Activated CD4-positive, alpha-beta T cell treated with anti-CD3 and anti-CD28 coated beads for 36 hours (primary cell): ENCODE measurements at regions not wholly inside any gene's neighbourhood (a gene's known extent, or its start where the extent isn't known, plus 50 kb on each side); places are given as distances from the start of the nearest gene placed in this dataset.

Source experiments
- ATAC-seq: fragments of 200-7000 bp; cut with Tn5 transposase; one replicate; pipeline ENCODE4 v1.10.0; 2021; ENCODE audit warnings: mild to moderate bottlenecking, moderate library complexity
- CTCF ChIA-PET: fragments of 350-600 bp; sonication (Branson Sonifier 250); formaldehyde crosslinking; loops from one replicate; lab custom pipeline; 2021; ENCODE audit warnings: antibody characterized with exemption; lab: Charles Lee
- POLR2A ChIA-PET: fragments of 350-600 bp; sonication (Branson Sonifier 250); formaldehyde crosslinking; loops from one replicate; lab custom pipeline; 2021; ENCODE audit warnings: antibody characterized with exemption, inconsistent platforms; lab: Charles Lee
- DNase-seq: peaks from one replicate; pipeline ENCODE4 v3.0.0-alpha.2; 2020
- H3K27ac Mint-ChIP-seq: one replicate; pipeline ENCODE4 v1.8.0; 2021; ENCODE audit warnings: mixed read lengths
- H3K27me3 Mint-ChIP-seq: one replicate; pipeline ENCODE4 v1.8.0; 2021; ENCODE audit warnings: mixed read lengths
- H3K36me3 Mint-ChIP-seq: one replicate; pipeline ENCODE4 v1.8.0; 2021; ENCODE audit warnings: low read depth, mixed read lengths
- H3K4me1 Mint-ChIP-seq: one replicate; pipeline ENCODE4 v1.8.0; 2021; ENCODE audit warnings: mixed read lengths
- H3K4me3 Mint-ChIP-seq: one replicate; pipeline ENCODE4 v1.8.0; 2021; ENCODE audit warnings: mild to moderate bottlenecking, moderate library complexity, mixed read lengths
- H3K9me3 Mint-ChIP-seq: one replicate; pipeline ENCODE4 v1.8.0; 2021; ENCODE audit warnings: low read depth, mixed read lengths
- intact Hi-C, 2 experiments: fragments of 100-400 bp; cut with DNase I in 1 of 2; cut with micrococcal nuclease in 1 of 2; formaldehyde crosslinking; loops; one replicate each; pipeline versions ENCODE4 v1.14.2 to v1.15.1; 2022 to 2024; cut with DNase I, micrococcal nuclease

DNA sequence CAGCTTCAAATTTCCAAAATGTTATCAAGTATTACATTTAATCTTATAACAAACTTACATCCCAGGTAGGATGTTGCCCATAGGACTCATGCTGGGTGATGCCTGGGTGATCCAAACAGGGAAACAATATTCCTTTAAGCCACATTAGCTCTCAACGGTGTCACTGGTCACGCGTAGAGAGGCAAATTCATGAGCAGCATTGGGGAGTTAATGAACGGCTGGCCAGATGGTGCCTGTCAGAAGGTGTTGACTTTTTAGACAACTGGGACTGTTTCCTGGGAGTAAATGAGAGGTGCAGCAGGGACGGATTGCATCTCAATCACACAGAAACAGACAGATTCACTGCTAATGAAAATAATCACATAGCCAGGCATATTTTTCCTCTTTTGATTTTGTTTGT lies 83.3 kb upstream of the ID4 start:
- H3K36me3 Mint-ChIP-seq: no peaks in the 10 kb centered on the region
- intact Hi-C loops: no loop called here

DNA sequence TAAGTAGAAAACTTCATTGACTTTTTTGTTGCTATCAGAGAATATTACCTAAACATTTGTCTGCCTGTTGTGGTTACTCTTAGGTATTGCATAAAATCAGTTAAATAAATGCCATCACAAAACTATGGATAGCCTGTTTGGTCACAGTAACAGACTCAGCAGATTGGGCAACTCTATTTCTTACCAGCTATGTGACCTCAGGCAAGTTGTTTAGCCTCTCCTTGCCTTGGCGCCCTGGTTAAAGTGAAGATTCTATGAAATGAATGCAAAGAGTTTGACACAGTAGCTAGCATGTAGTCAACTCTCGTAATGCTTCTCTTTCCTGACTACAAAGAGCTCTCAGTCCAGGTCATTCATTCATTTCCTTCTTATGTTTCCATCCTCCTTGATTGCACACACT lies 82.5 kb upstream of the ID4 start:
- intact Hi-C loops: no loop called here
- DNase-seq: no peak
- ATAC-seq: no peak
- CTCF ChIA-PET: no interaction called here
- Mint-ChIP-seq H3K27me3 (peaks cover 2% of the 10 kb centered on the region), H3K27ac (no peak overlapping the region), H3K4me1 (no peaks in the 10 kb centered on the region), H3K36me3 (no peaks in the 10 kb centered on the region), H3K9me3 (no peaks in the 10 kb centered on the region), H3K4me3 (no peak overlapping the region)
- POLR2A ChIA-PET: no interaction called here

More for the DNA sequence above, 83.3 kb upstream of the ID4 start:
- H3K27ac Mint-ChIP-seq: no peak overlapping the region
- ATAC-seq (no peak), DNase-seq (no peak)
- peaks cover 2% of the 10 kb centered on the region for H3K27me3 Mint-ChIP-seq
- POLR2A ChIA-PET: no interaction called here
- CTCF ChIA-PET: interaction anchor here (1.0 kb wide), 1 partner anchor 16 kb away, joined by 3 read pairs; no protein-coding TSS in a partner anchor
- H3K4me1 Mint-ChIP-seq: no peaks in the 10 kb centered on the region
- H3K9me3 Mint-ChIP-seq: no peaks in the 10 kb centered on the region
- no peak overlapping the region for H3K4me3 Mint-ChIP-seq

DNA sequence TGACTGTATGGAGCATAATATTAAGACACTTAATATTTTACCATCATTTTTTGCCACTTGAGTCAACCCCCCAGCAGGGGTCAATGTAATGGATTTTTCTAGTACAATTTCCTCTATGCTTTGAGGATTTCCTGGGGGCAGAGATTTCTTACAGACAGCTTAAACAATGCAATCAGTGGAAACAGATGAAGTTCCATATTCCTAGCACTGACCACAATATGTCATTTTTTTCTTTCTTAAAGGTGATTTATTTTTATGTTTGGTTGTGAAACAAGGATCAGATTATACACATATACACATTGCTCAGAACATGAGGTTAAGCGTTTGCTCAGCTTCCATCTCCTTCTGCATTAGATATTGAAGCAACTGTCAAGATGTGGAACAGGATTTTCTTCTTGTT lies 82.0 kb upstream of the ID4 start:
- Mint-ChIP-seq H3K4me1 (no peaks in the 10 kb centered on the region), H3K36me3 (no peaks in the 10 kb centered on the region), H3K9me3 (no peaks in the 10 kb centered on the region), H3K27me3 (peaks cover 2% of the 10 kb centered on the region), H3K27ac (no peak overlapping the region), H3K4me3 (no peak overlapping the region)
- ChIA-PET POLR2A (no interaction called here), CTCF (no interaction called here)
- intact Hi-C loops: no loop called here
- no peak for ATAC-seq
- DNase-seq: no peak

DNA sequence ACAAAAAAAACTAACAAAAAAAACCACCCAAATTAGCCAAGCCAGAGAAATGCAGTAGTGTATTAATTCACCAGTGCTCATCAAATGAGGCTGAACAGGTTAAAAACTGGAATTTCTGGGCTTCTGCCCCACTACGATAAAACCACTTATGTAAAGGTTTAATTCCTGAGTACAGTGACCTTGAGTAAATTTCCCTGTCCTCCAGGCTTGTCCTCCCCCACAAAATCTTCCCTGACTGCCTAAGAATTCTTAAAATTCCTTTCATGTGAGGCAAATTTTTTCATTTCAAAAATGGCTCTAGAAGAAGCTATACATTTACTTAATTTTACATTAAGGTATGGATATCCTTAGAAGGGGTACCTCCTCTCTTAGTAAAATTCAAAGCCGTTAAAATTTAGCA lies 80.1 kb upstream of the ID4 start:
- ATAC-seq (no peak), DNase-seq (no peak)
- POLR2A ChIA-PET: no interaction called here
- H3K27ac Mint-ChIP-seq: no peak overlapping the region
- H3K4me3 Mint-ChIP-seq: no peak overlapping the region
- H3K27me3 Mint-ChIP-seq: peaks cover 2% of the 10 kb centered on the region
- H3K9me3 Mint-ChIP-seq: no peaks in the 10 kb centered on the region
- no peaks in the 10 kb centered on the region for H3K36me3 Mint-ChIP-seq
- CTCF ChIA-PET: no interaction called here
- no peaks in the 10 kb centered on the region for H3K4me1 Mint-ChIP-seq
- intact Hi-C loops: no loop called here

DNA sequence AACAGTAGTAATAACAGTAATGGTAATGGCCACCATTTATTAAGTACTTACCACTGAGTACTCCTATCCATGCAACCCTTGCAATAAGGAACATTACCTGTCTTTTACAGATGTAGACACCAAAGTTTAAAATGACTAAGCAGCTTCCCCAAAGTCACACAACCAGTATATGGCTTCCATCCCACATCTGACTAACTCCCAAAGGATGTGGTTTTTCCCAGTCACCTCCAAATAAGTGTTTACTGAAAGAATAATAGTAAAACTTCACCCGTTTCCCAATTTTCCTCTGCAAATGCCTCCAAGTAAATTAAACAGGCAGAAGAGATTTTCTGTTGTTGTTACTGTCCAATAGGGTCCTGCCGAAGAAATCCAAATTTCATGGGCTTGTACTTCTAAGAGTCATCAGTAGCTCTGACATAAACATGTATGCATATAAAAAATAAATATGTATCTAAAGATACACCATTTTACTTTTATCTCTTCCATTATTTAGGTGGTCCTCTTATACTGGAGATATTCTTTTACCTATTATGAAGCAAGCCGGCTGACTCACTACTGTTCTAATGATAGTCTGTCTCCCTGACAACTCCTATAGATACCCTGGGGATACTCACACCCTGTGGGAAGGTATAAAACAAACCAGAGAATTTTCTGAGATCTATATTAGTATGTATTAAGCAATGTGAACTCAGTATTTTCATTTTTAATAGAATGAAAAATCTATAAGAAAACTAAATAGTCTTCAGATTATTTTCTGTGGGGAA lies 77.9 kb upstream of the ID4 start:
- POLR2A ChIA-PET: no interaction called here
- ATAC-seq: no peak
- intact Hi-C loops: no loop called here
- no peaks in the 10 kb centered on the region for H3K4me1 Mint-ChIP-seq
- no peak overlapping the region for H3K4me3 Mint-ChIP-seq
- H3K9me3 Mint-ChIP-seq: no peaks in the 10 kb centered on the region
- CTCF ChIA-PET: interaction anchor here (1.1 kb wide), 1 partner anchor 14 kb away, joined by 3 read pairs; no protein-coding TSS in a partner anchor
- H3K27me3 Mint-ChIP-seq: peaks cover 2% of the 10 kb centered on the region
- no peak for DNase-seq
- no peaks in the 10 kb centered on the region for H3K36me3 Mint-ChIP-seq
- H3K27ac Mint-ChIP-seq: no peak overlapping the region

DNA sequence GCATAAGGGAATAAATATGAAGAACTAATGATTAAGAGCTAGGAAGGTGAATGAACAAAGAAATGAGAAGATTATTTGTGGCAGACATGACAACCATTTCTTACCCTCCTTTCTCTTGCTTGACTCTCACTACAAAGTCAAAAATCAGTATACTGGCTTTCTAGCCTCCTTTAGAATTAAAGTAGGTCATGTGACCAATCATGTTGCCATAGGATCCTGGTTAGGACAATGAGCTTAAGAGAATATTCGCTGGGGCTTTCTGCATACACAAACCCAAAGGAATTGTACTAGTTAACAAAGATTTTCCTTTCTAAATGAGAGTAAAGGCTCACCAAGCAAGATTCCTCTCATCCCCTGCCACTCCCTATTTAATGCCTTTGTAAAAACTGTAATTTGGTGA lies 76.0 kb upstream of the ID4 start:
- DNase-seq (no peak), ATAC-seq (no peak)
- intact Hi-C loops: no loop called here
- ChIA-PET POLR2A (no interaction called here), CTCF (no interaction called here)
- Mint-ChIP-seq H3K36me3 (no peaks in the 10 kb centered on the region), H3K27ac (no peak overlapping the region), H3K4me1 (no peaks in the 10 kb centered on the region), H3K27me3 (peaks cover 2% of the 10 kb centered on the region), H3K4me3 (no peak overlapping the region), H3K9me3 (no peaks in the 10 kb centered on the region)

DNA sequence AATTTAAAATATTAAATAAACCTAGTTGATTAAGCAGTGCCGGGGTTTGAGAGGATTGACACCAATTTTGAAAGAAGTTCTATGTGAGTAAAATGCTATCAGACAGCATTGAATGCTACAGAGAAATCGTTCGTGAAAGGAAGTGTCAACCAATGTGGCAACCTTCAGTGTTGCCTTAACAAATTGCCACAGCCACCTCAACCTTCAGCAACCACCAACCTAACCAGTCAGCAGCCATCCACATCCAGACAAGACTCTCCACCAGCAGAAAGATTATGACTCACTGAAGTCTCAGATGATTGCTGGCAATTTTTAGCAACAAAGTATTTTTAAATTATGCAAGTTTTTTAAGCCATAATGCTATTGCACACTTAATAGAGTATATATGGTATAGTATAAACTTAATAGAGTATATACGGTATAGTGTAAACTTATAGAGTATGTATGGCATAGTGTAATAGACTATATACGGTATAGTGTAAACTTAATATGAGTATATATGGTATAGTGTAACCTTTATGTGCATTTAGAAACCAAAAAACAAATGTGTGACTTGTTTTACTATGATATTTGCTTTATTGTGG lies 65.3 kb upstream of the ID4 start:
- ChIA-PET POLR2A (no interaction called here), CTCF (no interaction called here)
- no peak for DNase-seq
- Mint-ChIP-seq H3K4me3 (no peak overlapping the region), H3K27me3 (no peaks in the 10 kb centered on the region), H3K27ac (no peak overlapping the region), H3K9me3 (no peaks in the 10 kb centered on the region), H3K4me1 (no peaks in the 10 kb centered on the region), H3K36me3 (no peaks in the 10 kb centered on the region)
- intact Hi-C loops: no loop called here
- ATAC-seq: no peak

DNA sequence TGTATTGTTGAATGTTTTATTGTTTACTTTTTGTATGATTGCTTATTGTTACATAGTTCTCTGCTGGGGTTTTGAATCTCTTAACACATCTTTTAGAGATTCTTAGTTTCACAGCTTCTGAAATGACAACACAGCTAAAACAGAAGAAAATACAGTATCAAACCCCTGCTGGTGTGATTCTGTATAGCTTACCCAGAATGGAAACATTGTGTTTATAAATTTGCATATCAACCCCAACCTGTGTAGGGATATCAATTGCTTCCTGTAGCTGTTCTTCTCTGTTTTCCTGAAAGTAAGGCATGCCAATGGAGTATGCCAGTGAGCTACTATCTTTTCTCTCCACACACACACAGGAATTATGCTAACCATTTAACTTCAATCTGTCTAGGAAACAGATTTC lies 64.3 kb upstream of the ID4 start:
- no peaks in the 10 kb centered on the region for H3K9me3 Mint-ChIP-seq
- ChIA-PET POLR2A (no interaction called here), CTCF (interaction anchor here (0.8 kb wide), 1 partner anchor 14 kb away, joined by 3 read pairs; no protein-coding TSS in a partner anchor)
- ATAC-seq (no peak), DNase-seq (no peak)
- H3K36me3 Mint-ChIP-seq: no peaks in the 10 kb centered on the region
- no peak overlapping the region for H3K4me3 Mint-ChIP-seq
- H3K27me3 Mint-ChIP-seq: no peaks in the 10 kb centered on the region
- intact Hi-C loops: no loop called here
- no peaks in the 10 kb centered on the region for H3K4me1 Mint-ChIP-seq
- H3K27ac Mint-ChIP-seq: no peak overlapping the region

DNA sequence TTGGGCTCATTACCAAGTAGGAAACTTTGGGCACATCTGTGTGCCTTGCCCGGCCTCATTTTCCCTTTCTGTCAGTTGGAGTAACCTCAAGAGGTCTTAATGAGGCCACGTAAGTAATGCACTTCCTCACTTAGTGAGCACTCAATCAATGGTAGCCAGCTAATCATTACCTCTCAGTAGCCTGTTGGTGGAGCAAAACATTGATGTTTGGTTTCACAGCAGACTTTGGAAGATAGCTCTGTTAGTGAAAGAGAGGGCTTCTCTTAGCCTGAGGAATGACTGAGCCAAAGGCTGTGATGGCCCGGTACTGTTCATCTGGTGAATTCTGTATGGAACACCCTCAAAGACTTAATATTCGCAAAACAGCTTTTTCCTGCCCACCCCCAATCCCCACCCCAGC lies 55.9 kb upstream of the ID4 start:
- intact Hi-C loops: no loop called here
- Mint-ChIP-seq H3K9me3 (no peaks in the 10 kb centered on the region), H3K27ac (no peak overlapping the region), H3K4me3 (no peak overlapping the region), H3K36me3 (no peaks in the 10 kb centered on the region), H3K27me3 (no peaks in the 10 kb centered on the region), H3K4me1 (no peaks in the 10 kb centered on the region)
- CTCF ChIA-PET: no interaction called here
- no peak for ATAC-seq
- POLR2A ChIA-PET: no interaction called here
- DNase-seq: no peak

DNA sequence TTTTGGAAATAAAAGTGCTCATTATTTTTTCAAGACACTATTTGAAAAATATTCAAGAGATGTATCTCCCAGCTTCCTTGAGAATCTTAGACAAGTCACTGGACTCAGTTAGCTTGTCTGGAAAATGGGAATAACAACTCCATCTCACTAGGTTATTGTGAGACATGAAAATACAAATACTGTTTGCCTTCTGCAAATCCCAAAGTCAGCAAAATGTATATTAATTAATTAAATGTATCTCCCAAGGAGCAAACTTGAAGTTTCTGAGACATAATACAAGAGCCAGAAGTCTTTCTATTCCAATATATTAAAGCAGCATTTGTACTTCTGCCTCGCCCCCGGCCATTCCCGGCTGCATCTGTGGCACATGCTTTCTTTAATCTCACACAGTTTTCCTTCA lies 54.6 kb upstream of the ID4 start:
- no peak overlapping the region for H3K4me3 Mint-ChIP-seq
- H3K9me3 Mint-ChIP-seq: no peaks in the 10 kb centered on the region
- H3K27me3 Mint-ChIP-seq: no peaks in the 10 kb centered on the region
- ChIA-PET CTCF (no interaction called here), POLR2A (no interaction called here)
- intact Hi-C loops: no loop called here
- H3K36me3 Mint-ChIP-seq: no peaks in the 10 kb centered on the region
- no peak for ATAC-seq
- no peak for DNase-seq
- no peak overlapping the region for H3K27ac Mint-ChIP-seq
- H3K4me1 Mint-ChIP-seq: no peaks in the 10 kb centered on the region
